A673 (cell line): ENCODE measurements at regions not wholly inside any gene's neighbourhood (a gene's known extent, or its start where the extent isn't known, plus 50 kb on each side); places are given as distances from the start of the nearest gene placed in this dataset.
"Not testable (repeated sequence)": the region's sequence is repeated elsewhere in the genome, so short reads cannot be mapped to it uniquely, and the experiment has no call there.

Source experiments
- BruUV-seq: library from RNA; stranded (reverse); fragments of 400-500 nt; replicated peaks from 2 replicates; lab custom pipeline; 2021; lab: Mats Ljungman, UMichigan
- CTCF ChIA-PET: fragments of 300-600 bp; sonication (Branson Sonifier 250); formaldehyde crosslinking; loops from one replicate; lab custom pipeline; 2022; ENCODE audit warnings: antibody characterized with exemption; lab: Charles Lee
- POLR2A ChIA-PET: fragments of 300-600 bp; sonication (Branson Sonifier 250); formaldehyde crosslinking; loops from one replicate; lab custom pipeline; 2022; ENCODE audit warnings: antibody characterized with exemption; ENCODE audit not compliant: low non-redundant PET; lab: Charles Lee
- DNase-seq: peaks from one replicate; pipeline ENCODE4 v3.0.0-alpha.2; 2015; ENCODE audit warnings: low spot score
- H3K27ac ChIP-seq: fragments of 200-600 bp; sonication (generic); 2 replicates; pipeline ENCODE4 v1.5.1; 2016; ENCODE audit warnings: mixed run types, low read depth, mild to moderate bottlenecking, mixed read lengths, antibody characterized with exemption, low read length; ENCODE audit not compliant: poor library complexity, severe bottlenecking
- H3K27me3 ChIP-seq: fragments of 200-600 bp; sonication (generic); replicated peaks from 2 replicates; pipeline ENCODE4 v1.6.1; 2017; ENCODE audit warnings: mixed run types, low read depth, mild to moderate bottlenecking, mixed read lengths, antibody characterized with exemption, low read length; ENCODE audit not compliant: insufficient read depth, poor library complexity
- H3K36me3 ChIP-seq: fragments of 200-600 bp; sonication (generic); 2 replicates; pipeline ENCODE4 v1.6.1; 2016; ENCODE audit warnings: mixed run types, mild to moderate bottlenecking, mixed read lengths, antibody characterized with exemption, low read length; ENCODE audit not compliant: insufficient read depth, poor library complexity, severe bottlenecking
- H3K4me1 ChIP-seq: fragments of 200-600 bp; sonication (generic); 2 replicates; pipeline ENCODE4 v1.6.1; 2017; ENCODE audit warnings: mixed run types, mild to moderate bottlenecking, mixed read lengths, antibody characterized with exemption, low read length; ENCODE audit not compliant: insufficient read depth, poor library complexity, severe bottlenecking
- H3K4me3 ChIP-seq: fragments of 200-600 bp; sonication (generic); 2 replicates; pipeline ENCODE4 v1.5.1; 2016; ENCODE audit warnings: low read depth, mixed run types, mild to moderate bottlenecking, mixed read lengths, low read length; ENCODE audit not compliant: poor library complexity, severe bottlenecking
- H3K9me3 ChIP-seq: fragments of 200-600 bp; sonication (generic); 2 replicates; pipeline ENCODE4 v1.6.1; 2016; ENCODE audit warnings: mixed run types, low read depth, mild to moderate bottlenecking, mixed read lengths, antibody characterized with exemption, low read length; ENCODE audit not compliant: poor library complexity, severe bottlenecking
- CTCF ChIP-seq: fragments of 300-800, 200-600 bp; sonication (generic); conservative IDR thresholded peaks from 2 replicates; pipeline ENCODE4 v1.5.1; 2017; ENCODE audit warnings: low read depth, mild to moderate bottlenecking, antibody characterized with exemption, low read length, moderate library complexity, mixed read lengths
- EZH2 ChIP-seq: fragments of 200-600 bp; sonication (generic); IDR thresholded peaks from 2 replicates; pipeline ENCODE4 v1.6.1; 2017; ENCODE audit warnings: borderline replicate concordance, low read depth, mild to moderate bottlenecking, mixed read lengths, antibody characterized with exemption, low read length; ENCODE audit not compliant: poor library complexity, severe bottlenecking
- intact Hi-C: fragments of 100-400 bp; cut with micrococcal nuclease; formaldehyde crosslinking; loops from one replicate; pipeline ENCODE4 v1.10.0; 2022; ENCODE audit not compliant: unreplicated experiment

- DNase-seq, POLR2A ChIA-PET, H3K4me3 ChIP-seq, BruUV-seq, H3K4me1 ChIP-seq, CTCF ChIA-PET, intact Hi-C loops, H3K27ac ChIP-seq, H3K36me3 ChIP-seq, H3K9me3 ChIP-seq, H3K27me3 ChIP-seq: not testable (repeated sequence)
Observed at GRCh38 chr7:146014154-146014553, 102.4 kb upstream of the CNTNAP2 start.

- H3K27me3 ChIP-seq: no peaks in the 10 kb centered on the region
- no peaks in the 10 kb centered on the region for H3K4me1 ChIP-seq
- no TSS peak for BruUV-seq
- H3K4me3 ChIP-seq: no peak overlapping the region
- no peak for TF ChIP-seq EZH2
- no peak for TF ChIP-seq CTCF
- no peak for DNase-seq
- H3K9me3 ChIP-seq: no peaks in the 10 kb centered on the region
- CTCF ChIA-PET: no interaction called here
- H3K36me3 ChIP-seq: no peaks in the 10 kb centered on the region
- no peak overlapping the region for H3K27ac ChIP-seq
- POLR2A ChIA-PET: no interaction called here
- intact Hi-C loops: no loop called here
Observed at GRCh38 chr7:146008293-146008692, 108.3 kb upstream of the CNTNAP2 start.

- Histone ChIP-seq H3K4me1 (no peaks in the 10 kb centered on the region), H3K27me3 (no peaks in the 10 kb centered on the region), H3K27ac (no peak overlapping the region), H3K36me3 (no peaks in the 10 kb centered on the region), H3K9me3 (no peaks in the 10 kb centered on the region), H3K4me3 (no peak overlapping the region)
- ChIA-PET POLR2A (no interaction called here), CTCF (no interaction called here)
- no TSS peak for BruUV-seq
- DNase-seq: no peak
- intact Hi-C loops: no loop called here
- no peak for TF ChIP-seq EZH2
- TF ChIP-seq CTCF: no peak
Observed at GRCh38 chr7:146004805-146005204, 111.8 kb upstream of the CNTNAP2 start.

- Histone ChIP-seq H3K36me3 (no peaks in the 10 kb centered on the region), H3K9me3 (no peaks in the 10 kb centered on the region), H3K4me1 (no peaks in the 10 kb centered on the region), H3K27ac (no peak overlapping the region), H3K4me3 (no peak overlapping the region), H3K27me3 (no peaks in the 10 kb centered on the region)
- BruUV-seq: no TSS peak
- DNase-seq: no peak
- POLR2A ChIA-PET: no interaction called here
- CTCF ChIA-PET: no interaction called here
- no peak for TF ChIP-seq CTCF
- TF ChIP-seq EZH2: no peak
- intact Hi-C loops: no loop called here
Observed at GRCh38 chr7:146002431-146003078, 114.0 kb upstream of the CNTNAP2 start.
